NB4 (cell line): ENCODE measurements at regions not wholly inside any gene's neighbourhood (a gene's known extent, or its start where the extent isn't known, plus 50 kb on each side); places are given as distances from the start of the nearest gene placed in this dataset.

Experiments
- DNase-seq: peaks from one replicate; pipeline ENCODE4 v3.0.0; 2010; ENCODE audit warnings: low read depth
- H3K4me3 ChIP-seq: one replicate; pipeline ENCODE4 v1.5.1; 2011; ENCODE audit warnings: mild to moderate bottlenecking, low read depth, low read length, moderate library complexity
- CTCF ChIP-seq: IDR thresholded peaks from one replicate; pipeline ENCODE4 v1.5.1; 2012; ENCODE audit warnings: low read depth, low read length
- MAX ChIP-seq: IDR thresholded peaks from 2 replicates; pipeline ENCODE4 v1.6.1; 2011; ENCODE audit warnings: low read depth, low read length
- MYC ChIP-seq: IDR thresholded peaks from 2 replicates; pipeline ENCODE4 v1.6.1; 2011; ENCODE audit warnings: low read depth, low read length
- POLR2A ChIP-seq: IDR thresholded peaks from 2 replicates; pipeline ENCODE4 v1.6.1; 2011; ENCODE audit warnings: mild to moderate bottlenecking; ENCODE audit not compliant: insufficient read length; ENCODE audit errors: extremely low read depth

GRCh38 chr10:108454224-108454623 lies 1289.7 kb upstream of the SORCS1 start:
- no peak overlapping the region for H3K4me3 ChIP-seq
- TF ChIP-seq POLR2A: no peak
- no peak for TF ChIP-seq CTCF
- TF ChIP-seq MYC: no peak
- no peak for TF ChIP-seq MAX
- no peak for DNase-seq

- TF ChIP-seq MYC (no peak), CTCF (no peak), POLR2A (no peak), MAX (no peak)
- no peak for DNase-seq
- H3K4me3 ChIP-seq: no peak overlapping the region
These were observed 1288.7 kb upstream of the SORCS1 start for GRCh38 chr10:108453166-108453565.

- DNase-seq: no peak
- no peak overlapping the region for H3K4me3 ChIP-seq
- TF ChIP-seq POLR2A (no peak), CTCF (no peak), MAX (no peak), MYC (no peak)
These were observed 1288.0 kb upstream of the SORCS1 start for GRCh38 chr10:108452533-108452932.

- DNase-seq: no peak
- TF ChIP-seq MAX (no peak), MYC (no peak), CTCF (no peak), POLR2A (no peak)
These were observed 1285.8 kb upstream of the SORCS1 start for GRCh38 chr10:108450280-108450679.

GRCh38 chr10:108445746-108446145 lies 1281.2 kb upstream of the SORCS1 start:
- DNase-seq: no peak
- no peak overlapping the region for H3K4me3 ChIP-seq
- TF ChIP-seq CTCF: no peak
- no peak for TF ChIP-seq POLR2A
- TF ChIP-seq MAX: no peak
- no peak for TF ChIP-seq MYC

More at GRCh38 chr10:108450280-108450679, 1285.8 kb upstream of the SORCS1 start:
- H3K4me3 ChIP-seq: no peak overlapping the region

GRCh38 chr10:108443636-108444035 lies 1279.1 kb upstream of the SORCS1 start:
- DNase-seq: no peak
- TF ChIP-seq CTCF (no peak), POLR2A (no peak), MAX (no peak), MYC (no peak)
- no peak overlapping the region for H3K4me3 ChIP-seq
